OCI-LY1 (cell line): ENCODE measurements at regions not wholly inside any gene's neighbourhood (a gene's known extent, or its start where the extent isn't known, plus 50 kb on each side); places are given as distances from the start of the nearest gene placed in this dataset.

Experiments
- H2AFZ ChIP-seq: fragments of 200-600 bp; sonication (generic), shearing (Covaris generic); 2 replicates; pipeline ENCODE4 v1.6.0; 2014; ENCODE audit warnings: antibody characterized with exemption, mild to moderate bottlenecking, low read length
- H3F3A ChIP-seq: fragments of 200-600 bp; sonication (generic), shearing (Covaris generic); 2 replicates; pipeline ENCODE4 v1.6.0; 2014; ENCODE audit warnings: mild to moderate bottlenecking, antibody characterized with exemption, low read length, moderate library complexity; ENCODE audit not compliant: insufficient read depth
- H3K27ac ChIP-seq: fragments of 200-600 bp; sonication (generic); 2 replicates; pipeline ENCODE4 v1.5.1; 2014; ENCODE audit warnings: low read length, mixed run types, mild to moderate bottlenecking, low read depth; ENCODE audit not compliant: poor library complexity, severe bottlenecking
- H3K27me3 ChIP-seq: fragments of 200-600 bp; sonication (generic); 2 replicates; pipeline ENCODE4 v1.6.0; 2014; ENCODE audit warnings: antibody characterized with exemption, mild to moderate bottlenecking, low read length, moderate library complexity; ENCODE audit not compliant: insufficient read depth
- H3K36me3 ChIP-seq: fragments of 200-600 bp; sonication (generic); 2 replicates; pipeline ENCODE4 v1.6.1; 2014; ENCODE audit warnings: mild to moderate bottlenecking, antibody characterized with exemption, low read length, moderate library complexity, mixed read lengths; ENCODE audit not compliant: insufficient read depth
- H3K4me1 ChIP-seq: fragments of 200-600 bp; sonication (generic); 2 replicates; pipeline ENCODE4 v1.5.1; 2014; ENCODE audit warnings: mild to moderate bottlenecking, low read length, moderate library complexity; ENCODE audit not compliant: insufficient read depth, severe bottlenecking
- H3K4me2 ChIP-seq: fragments of 200-600 bp; sonication (generic), shearing (Covaris generic); 2 replicates; pipeline ENCODE4 v1.6.1; 2014; ENCODE audit warnings: low read length
- H3K4me3 ChIP-seq: fragments of 200-600 bp; sonication (generic); 2 replicates; pipeline ENCODE4 v1.5.1; 2014; ENCODE audit warnings: low read length, low read depth, mild to moderate bottlenecking, mixed read lengths; ENCODE audit not compliant: poor library complexity, severe bottlenecking
- H3K79me2 ChIP-seq: fragments of 200-600 bp; shearing (Covaris generic); 2 replicates; pipeline ENCODE4 v1.6.1; 2016; ENCODE audit warnings: mixed run types, low read length, mixed read lengths; ENCODE audit not compliant: insufficient read depth
- H3K9ac ChIP-seq: fragments of 200-600 bp; sonication (generic), shearing (Covaris generic); 2 replicates; pipeline ENCODE4 v1.6.1; 2014; ENCODE audit warnings: mild to moderate bottlenecking, low read length, mixed read lengths
- H3K9me2 ChIP-seq: fragments of 200-600 bp; sonication (generic), shearing (Covaris generic); 2 replicates; pipeline ENCODE4 v1.6.1; 2014; ENCODE audit warnings: low read depth, mild to moderate bottlenecking, low read length, mixed read lengths
- H3K9me3 ChIP-seq: fragments of 200-600 bp; shearing (Covaris generic); 2 replicates; pipeline ENCODE4 v1.6.1; 2014; ENCODE audit warnings: low read length, mixed read lengths
- H4K20me1 ChIP-seq: fragments of 200-600 bp; sonication (generic), shearing (Covaris generic); 2 replicates; pipeline ENCODE4 v1.6.0; 2016; ENCODE audit warnings: mild to moderate bottlenecking, low read length; ENCODE audit not compliant: insufficient read depth
- CTCF ChIP-seq: fragments of 200-600 bp; sonication (generic), shearing (Covaris generic); IDR thresholded peaks from 2 replicates; pipeline ENCODE4 v1.5.1; 2017; ENCODE audit warnings: mild to moderate bottlenecking, antibody characterized with exemption, low read length, moderate library complexity, mixed read lengths
- EZH2 ChIP-seq: fragments of 200-600 bp; sonication (generic), shearing (Covaris generic); IDR thresholded peaks from 2 replicates; pipeline ENCODE4 v1.8.0; 2017; ENCODE audit warnings: borderline replicate concordance, mixed run types, mild to moderate bottlenecking, antibody characterized with exemption, low read length, moderate library complexity, mixed read lengths

GRCh38 chr15:26045516-26045915 is 182.4 kb upstream of the ATP10A start:
- Histone ChIP-seq H4K20me1 (no peaks in the 10 kb centered on the region), H3K36me3 (no peaks in the 10 kb centered on the region), H3K79me2 (no peaks in the 10 kb centered on the region), H3K9me2 (no peaks in the 10 kb centered on the region), H2AFZ (no peak overlapping the region), H3K4me2 (no peak overlapping the region), H3K27me3 (no peaks in the 10 kb centered on the region), H3K9me3 (no peaks in the 10 kb centered on the region), H3K4me1 (no peaks in the 10 kb centered on the region), H3F3A (no peaks in the 10 kb centered on the region), H3K9ac (no peak overlapping the region), H3K27ac (no peak overlapping the region), H3K4me3 (no peak overlapping the region)
- no peak for TF ChIP-seq CTCF
- no peak for TF ChIP-seq EZH2

GRCh38 chr15:26043018-26043417 is 179.9 kb upstream of the ATP10A start:
- Histone ChIP-seq H3K79me2 (no peaks in the 10 kb centered on the region), H3K4me1 (no peaks in the 10 kb centered on the region), H2AFZ (no peak overlapping the region), H3K9ac (no peak overlapping the region), H3K27me3 (no peaks in the 10 kb centered on the region), H4K20me1 (no peaks in the 10 kb centered on the region), H3K4me3 (no peak overlapping the region), H3K4me2 (no peak overlapping the region), H3K9me3 (no peaks in the 10 kb centered on the region), H3K9me2 (no peaks in the 10 kb centered on the region), H3K27ac (no peak overlapping the region), H3K36me3 (no peaks in the 10 kb centered on the region), H3F3A (no peaks in the 10 kb centered on the region)
- TF ChIP-seq CTCF (no peak), EZH2 (no peak)

GRCh38 chr15:26038693-26039092 is 175.6 kb upstream of the ATP10A start:
- Histone ChIP-seq H3K9me3 (no peaks in the 10 kb centered on the region), H3K4me1 (no peaks in the 10 kb centered on the region), H3K27me3 (no peaks in the 10 kb centered on the region), H3K79me2 (no peaks in the 10 kb centered on the region), H3K36me3 (no peaks in the 10 kb centered on the region), H3F3A (no peaks in the 10 kb centered on the region), H3K27ac (no peak overlapping the region), H3K9me2 (no peaks in the 10 kb centered on the region), H3K4me3 (no peak overlapping the region), H2AFZ (no peak overlapping the region), H3K4me2 (no peak overlapping the region), H3K9ac (no peak overlapping the region), H4K20me1 (no peaks in the 10 kb centered on the region)
- TF ChIP-seq EZH2 (no peak), CTCF (no peak)
